Activated CD8-positive, alpha-beta memory T cell treated with anti-CD3 and anti-CD28 coated beads for 36 hours (primary cell): ENCODE measurements at regions not wholly inside any gene's neighbourhood (a gene's known extent, or its start where the extent isn't known, plus 50 kb on each side); places are given as distances from the start of the nearest gene placed in this dataset.

Source experiments
- CTCF ChIA-PET: fragments of 350-600 bp; sonication (Branson Sonifier 250); formaldehyde crosslinking; loops from one replicate; lab custom pipeline; 2021; ENCODE audit warnings: antibody characterized with exemption; lab: Charles Lee
- POLR2A ChIA-PET: fragments of 350-600 bp; sonication (Branson Sonifier 250); formaldehyde crosslinking; loops from one replicate; lab custom pipeline; 2021; ENCODE audit warnings: antibody characterized with exemption; lab: Charles Lee

DNA sequence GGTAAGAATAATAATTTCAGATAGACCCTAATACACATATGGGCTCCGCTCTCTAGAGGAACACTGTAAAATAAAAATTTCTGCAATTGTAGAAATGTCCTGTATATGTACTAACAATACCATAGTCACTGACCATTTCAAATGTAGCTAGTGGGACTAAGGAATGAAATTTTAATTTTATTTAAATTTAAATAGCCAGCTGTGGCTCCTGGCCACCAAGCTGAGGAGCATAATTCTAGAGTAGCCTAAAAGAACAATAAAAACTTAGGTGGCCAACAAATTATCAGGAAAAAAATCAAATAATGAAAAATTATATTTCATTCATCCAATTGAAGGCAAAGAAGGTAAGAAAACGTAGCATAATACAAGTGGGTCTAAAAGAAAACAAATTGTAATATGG is 240.9 kb upstream of the MIR17HG start:
- ChIA-PET CTCF (no interaction called here), POLR2A (no interaction called here)

DNA sequence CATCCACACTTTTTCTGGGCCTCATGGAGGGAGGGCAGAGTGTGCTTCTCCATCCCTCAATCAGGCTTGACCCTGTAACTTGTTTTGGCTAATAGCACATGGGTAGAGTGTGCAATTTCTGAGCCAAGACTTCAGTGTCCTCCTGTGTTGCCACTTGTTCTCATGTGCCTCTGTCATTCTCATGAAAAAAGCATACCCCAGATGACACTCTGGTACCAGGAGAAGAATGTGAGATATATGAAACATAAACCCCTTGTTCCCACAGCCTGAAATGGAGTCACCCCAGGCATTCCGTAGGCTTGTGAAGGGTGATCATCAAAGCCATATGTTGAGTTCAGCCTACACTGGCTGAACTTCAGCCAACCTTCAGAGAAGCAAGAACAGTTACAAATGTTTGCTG is 239.2 kb upstream of the MIR17HG start:
- POLR2A ChIA-PET, result no interaction called here
- CTCF ChIA-PET, result no interaction called here

DNA sequence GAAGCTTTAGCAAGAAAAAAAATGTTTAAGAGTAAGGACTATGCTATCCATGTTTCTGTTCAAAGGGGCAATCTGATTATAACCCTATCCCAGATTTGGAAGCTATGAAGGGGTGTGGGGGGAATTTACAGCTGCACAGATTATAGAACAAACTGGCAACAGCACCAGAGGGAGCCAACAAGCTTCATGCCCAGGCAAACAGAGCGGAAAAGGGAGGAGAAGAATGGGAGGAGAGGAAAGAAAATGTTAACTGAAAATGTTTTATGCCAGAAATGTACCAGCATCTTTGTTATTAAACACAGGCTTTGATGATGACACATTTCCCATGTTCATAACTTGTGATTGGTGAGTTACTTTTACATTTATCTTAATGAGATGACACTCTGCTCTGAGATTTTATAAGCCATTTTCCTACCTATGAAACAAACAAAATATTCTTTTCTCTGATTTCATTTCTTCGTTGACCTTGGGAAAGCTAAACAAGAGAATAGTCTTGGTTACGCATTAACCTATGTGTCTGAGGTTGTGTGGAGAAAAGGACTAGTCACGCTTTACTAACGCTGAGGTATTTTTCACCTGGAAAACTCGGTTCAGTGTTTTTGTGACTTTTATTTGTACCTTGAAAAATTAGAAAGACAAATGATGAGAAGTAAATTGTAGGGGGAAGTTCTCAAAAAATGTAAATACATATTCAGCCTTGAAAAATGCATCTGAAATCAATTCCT is 235.8 kb upstream of the MIR17HG start:
- POLR2A ChIA-PET, result no interaction called here
- CTCF ChIA-PET, result no interaction called here

DNA sequence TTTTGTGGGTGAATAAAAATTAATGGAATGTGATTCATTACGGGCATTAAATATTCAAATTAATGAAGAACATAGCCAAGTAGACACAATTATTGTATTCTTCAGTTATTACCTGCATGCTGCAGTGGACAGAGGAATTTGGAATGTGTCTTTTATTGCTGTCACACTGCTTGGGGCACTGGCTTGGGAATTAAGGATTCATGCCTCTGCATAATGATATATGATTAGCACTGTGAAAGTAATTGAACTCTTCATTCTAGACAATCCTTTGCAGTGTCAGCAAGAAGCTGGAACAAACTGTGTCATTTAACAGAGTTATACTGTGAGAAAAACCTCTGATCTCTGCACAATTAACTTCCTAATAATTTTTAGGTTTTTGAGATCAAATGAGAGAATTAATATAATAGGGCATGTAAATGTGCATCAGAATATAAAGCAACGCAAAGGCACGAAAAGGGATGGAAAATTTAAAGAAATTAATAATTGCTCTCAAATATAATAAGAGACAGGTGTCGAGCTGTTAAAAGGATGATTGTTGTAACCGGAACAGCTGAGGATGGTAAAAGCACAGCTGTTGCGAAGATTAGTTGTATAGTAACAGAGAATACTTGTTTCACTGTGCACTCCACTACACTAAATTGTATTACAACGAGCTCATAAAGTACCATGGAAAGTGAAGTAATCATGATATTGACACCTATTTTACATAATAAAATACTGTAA is 235.1 kb upstream of the MIR17HG start:
- ChIA-PET POLR2A (no interaction called here), CTCF (no interaction called here)

DNA sequence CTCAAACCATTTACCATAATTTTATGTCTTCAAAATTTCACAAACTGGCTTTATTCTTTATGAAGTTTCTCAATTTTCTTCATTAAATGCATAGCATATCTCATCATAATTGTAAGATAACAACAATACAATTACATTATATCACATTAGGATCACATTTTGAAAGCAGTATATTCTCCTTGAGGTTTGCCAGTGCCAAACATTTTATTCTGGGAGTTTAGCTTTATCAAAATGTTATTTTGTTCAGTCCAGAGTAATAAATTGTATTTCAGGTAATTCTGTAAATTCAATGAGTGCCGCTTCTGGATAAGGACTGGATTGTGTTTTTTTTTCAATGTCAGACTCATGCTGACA is 234.6 kb upstream of the MIR17HG start:
- CTCF ChIA-PET, result no interaction called here
- POLR2A ChIA-PET, result no interaction called here

DNA sequence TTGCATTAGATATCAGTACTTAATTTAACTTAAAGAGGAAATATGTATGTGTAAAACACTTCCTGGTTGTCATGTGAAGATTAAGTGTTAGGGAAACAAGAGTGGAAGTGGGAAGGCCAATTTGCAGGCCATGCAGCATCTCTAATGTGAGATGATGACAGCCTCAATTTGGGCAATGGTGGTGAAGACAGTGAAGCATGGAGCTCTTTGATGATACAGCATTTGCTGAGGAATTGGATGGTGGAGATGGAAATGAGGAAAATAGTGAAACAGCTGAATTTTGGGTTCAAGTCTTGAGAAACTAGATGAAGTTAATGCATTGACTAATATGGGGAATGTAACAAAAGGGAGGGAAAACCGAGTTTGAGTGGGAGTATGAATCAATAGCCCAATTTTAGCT is 231.7 kb upstream of the MIR17HG start:
- ChIA-PET POLR2A (no interaction called here), CTCF (interaction anchor here (0.9 kb wide), 1 partner anchor 19 kb away, joined by 4 read pairs; no protein-coding TSS in a partner anchor)

DNA sequence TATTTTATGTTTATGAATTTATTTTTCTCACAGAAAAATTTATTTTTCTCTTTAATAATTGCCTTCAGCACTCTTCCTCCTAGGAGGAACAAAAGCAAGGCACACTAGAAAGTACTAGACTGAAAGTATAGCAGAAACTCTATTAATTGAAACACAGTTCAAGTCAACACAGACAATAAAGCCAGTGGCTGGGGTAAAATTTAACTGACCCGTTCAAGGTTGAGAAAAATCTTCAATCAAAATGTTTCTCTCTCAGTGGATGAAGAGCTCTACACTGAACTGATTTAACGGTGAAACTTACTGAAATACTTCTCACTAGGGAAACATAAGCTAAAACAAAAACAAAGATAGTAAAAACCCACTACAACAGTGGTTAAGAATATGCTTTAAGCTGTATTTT is 230.1 kb upstream of the MIR17HG start:
- ChIA-PET CTCF (no interaction called here), POLR2A (no interaction called here)

DNA sequence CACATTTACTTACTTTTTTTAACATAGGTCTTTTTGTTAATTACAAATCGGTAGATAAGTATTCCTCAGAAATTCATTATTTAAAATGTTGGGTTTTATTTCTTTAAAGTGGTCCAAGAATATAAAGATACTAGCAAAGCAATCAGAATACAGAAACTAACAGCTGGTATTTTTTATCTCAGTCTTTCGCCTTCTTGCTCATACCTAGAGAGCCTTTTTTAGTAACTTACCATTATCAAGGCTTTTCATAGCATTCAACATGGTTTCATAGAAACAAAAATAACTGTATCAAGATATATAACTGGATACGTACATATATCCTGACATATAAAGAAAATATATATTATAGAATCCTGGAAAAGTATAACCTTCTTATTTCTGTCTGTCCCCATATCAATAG is 227.8 kb upstream of the MIR17HG start:
- ChIA-PET POLR2A (no interaction called here), CTCF (no interaction called here)

DNA sequence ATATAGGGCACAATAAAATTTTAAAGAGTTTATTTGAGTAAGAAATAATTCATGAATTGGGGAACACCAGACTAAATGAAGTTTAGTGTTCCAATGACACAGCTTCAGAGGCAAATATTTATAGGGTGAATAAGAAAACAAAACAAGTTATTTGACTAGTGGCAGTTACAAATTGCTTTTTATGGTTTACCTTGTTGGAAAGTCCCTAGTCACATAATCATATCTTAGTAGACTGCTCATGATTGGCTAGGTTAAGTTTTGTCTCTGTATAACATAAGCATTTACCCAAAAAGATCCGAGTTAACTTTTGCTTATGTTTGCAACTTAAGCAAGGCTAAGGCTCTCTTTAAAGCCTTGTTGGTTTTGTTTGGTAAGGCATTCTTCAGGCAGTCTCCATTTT is 224.7 kb upstream of the MIR17HG start:
- CTCF ChIA-PET, result no interaction called here
- POLR2A ChIA-PET, result no interaction called here

DNA sequence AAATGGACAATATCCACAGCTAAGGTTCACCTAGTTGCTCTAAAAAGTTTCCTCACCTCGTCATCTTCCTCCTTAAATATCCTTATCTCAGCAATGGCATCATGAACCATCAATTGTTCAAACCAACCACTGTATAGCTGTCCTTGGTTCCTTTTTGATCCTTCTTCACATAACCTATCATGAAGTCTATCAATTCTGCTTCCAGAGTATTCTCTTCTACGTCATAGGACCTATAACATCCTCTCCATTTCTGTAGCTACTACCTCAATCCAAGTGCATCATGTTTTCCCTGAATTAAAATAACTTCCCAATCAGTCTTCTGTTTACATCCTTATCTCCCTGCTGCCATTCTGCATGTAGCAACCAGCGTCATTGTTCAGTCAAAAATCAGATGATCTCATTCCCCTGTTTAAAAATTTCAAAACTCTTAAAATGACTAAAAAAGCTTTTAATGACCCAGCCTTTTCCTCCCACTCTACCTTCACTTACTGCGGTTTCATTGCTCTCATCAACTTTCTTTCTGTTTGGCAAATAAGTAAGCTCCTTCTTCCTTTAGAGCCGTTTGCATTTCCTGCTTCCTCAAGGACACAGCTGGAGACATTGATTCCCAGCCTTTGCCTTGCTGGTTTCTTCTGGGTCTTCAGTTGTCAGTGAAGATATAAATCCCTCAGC is 223.9 kb upstream of the MIR17HG start:
- CTCF ChIA-PET, result no interaction called here
- POLR2A ChIA-PET, result no interaction called here

DNA sequence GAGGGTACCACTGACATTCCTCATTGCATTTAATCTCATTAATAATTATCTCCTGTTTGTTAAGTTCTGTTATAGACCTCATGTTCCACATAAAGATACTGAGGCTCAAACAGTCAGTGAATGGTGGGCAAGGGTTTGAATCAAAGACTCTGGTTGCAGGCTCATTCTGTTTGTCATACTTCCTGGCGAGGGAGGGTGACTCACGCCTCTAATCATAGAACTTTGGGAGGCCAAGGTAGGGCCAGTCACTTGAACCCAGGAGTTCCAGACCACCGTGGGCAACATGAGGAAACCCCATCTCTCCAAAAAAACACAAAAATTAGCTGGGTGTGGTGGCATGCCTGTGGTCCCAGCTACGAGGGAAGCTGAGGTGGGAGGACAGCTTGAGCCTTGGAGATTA is 220.7 kb upstream of the MIR17HG start:
- ChIA-PET POLR2A (no interaction called here), CTCF (no interaction called here)

DNA sequence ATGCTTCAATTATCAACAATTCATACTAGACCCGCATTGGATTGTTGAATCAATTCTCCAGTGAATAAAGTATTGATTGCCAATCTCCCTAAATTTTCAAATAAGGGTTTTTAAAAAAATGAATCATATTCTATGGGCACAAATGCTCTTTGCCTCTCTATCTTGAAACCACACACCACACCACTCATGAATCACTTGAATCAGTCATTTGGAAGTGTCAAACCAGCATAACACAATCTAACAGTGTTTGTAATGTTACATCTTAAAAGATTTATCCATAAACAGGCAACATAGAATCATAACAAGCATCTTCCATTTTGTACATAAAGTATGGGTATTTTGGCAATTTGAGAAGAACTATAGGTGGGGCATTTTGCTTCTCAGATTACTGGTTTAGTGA is 219.5 kb upstream of the MIR17HG start:
- POLR2A ChIA-PET, result no interaction called here
- CTCF ChIA-PET, result no interaction called here

DNA sequence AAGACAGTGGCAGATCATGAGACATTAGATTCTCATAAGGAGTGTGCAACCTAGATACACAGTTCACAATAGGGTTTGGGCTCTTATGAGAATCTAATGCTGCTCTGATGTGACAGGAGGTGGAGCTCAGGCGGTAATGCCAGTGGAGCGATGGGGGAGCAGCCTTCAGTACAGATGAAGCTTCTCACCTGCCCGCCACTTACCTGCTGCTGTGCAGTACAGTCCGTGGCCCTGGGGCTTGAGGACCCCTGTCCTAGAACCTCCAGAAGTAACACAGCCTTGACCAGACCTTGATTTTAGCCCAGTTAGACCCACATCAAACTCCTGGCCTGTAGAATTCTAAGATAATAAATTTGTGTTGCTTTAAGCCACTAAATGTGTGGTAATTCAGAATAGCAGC is 215.1 kb upstream of the MIR17HG start:
- ChIA-PET CTCF (no interaction called here), POLR2A (no interaction called here)

DNA sequence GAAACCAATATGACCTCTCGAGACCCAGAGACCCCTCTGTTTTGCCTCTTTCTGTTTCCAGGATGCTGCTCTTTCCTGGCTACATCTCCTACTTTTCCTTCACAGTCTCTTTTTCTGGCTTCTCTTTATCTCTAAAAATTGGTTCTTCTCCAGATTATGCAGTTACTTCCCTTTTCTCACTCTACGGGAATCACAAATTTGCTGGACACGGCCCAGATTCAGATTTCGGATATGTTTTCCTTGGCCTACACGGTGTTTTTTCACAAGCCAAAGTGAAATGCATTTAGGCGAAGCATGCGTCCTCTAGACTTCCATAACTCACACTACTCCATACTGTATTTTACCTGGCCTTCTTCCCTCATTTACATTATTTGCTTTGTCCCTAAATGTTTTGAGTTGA is 214.7 kb upstream of the MIR17HG start:
- POLR2A ChIA-PET, result no interaction called here

DNA sequence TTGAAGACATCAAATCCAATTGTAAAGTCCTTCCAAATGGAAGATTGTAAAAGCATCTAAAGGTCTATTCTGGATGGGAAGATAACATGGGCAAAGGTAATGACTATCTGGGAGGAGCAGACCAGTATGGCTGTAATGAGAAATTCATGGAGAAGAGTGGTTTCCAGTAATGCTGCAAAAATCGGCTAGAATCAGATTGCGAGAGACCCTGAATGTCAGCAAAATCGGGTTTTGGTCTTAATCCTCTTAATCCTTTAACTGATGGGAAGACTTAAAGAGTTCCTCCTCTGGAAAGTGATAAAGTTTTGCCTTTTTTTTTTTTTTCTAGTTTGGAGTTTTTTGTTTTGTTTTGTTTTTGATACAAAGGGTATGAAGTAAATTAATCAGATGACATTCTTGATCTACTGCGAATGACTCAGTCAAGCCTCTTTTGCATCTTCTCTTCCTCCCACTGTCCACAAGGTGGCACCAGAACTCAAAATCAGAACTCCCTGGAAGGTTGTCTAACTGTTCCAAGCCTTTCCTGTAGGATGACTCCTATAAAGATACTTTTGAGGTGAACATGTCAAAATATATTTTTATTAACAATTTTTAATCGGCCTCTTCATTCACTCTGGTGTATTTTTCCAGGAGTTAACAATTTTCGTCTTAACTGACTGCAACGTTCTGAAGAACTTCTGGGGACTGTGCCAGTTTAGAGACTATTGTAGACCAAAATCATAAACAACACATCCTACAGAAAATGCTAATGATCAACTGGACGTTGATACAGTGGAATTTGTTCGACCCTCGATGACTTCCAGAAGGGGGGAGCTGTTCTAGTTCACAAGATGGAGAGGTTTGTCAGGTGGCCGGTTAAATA is 213.3 kb upstream of the MIR17HG start:
- POLR2A ChIA-PET, result no interaction called here
- CTCF ChIA-PET, result no interaction called here

More for the DNA sequence above, 214.7 kb upstream of the MIR17HG start:
- CTCF ChIA-PET, result no interaction called here

DNA sequence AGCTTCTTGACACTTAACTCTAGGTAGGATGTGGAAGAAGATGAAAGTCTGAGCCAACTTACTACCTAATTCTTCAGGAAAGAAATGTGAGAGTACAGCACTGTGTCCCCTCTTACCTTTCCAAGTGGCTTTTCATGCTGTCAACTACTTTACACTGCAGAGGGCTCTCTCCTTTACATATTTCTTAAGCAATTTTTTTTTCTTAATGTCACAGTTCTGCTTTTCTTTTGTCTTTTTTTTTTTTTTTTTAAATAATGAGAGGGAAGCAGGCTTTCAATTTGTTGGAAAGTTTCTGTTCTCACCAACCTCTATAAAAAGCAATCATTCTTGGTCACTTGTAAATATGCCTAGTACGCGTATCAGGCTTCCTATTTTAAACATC is 212.7 kb upstream of the MIR17HG start:
- CTCF ChIA-PET, result no interaction called here
- POLR2A ChIA-PET, result no interaction called here

DNA sequence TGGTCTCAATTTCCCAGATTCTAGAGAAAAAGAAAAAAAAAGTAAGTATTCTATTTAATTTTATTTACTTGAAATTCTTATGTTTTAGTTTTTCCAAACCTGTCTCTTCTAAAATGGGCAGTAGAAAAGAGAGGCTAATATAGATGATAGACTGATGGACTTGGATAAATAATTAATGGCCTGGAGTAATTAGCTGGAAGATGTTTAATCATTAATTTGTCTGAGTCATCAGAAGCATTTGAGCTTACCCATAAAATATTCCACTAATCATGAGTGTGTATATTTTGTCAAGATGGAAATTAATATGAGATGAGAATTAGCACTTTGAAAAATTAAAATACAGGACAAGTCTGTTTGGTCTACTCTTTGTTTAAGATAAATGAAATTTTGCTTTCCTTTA is 212.1 kb upstream of the MIR17HG start:
- POLR2A ChIA-PET, result no interaction called here
- CTCF ChIA-PET, result no interaction called here

DNA sequence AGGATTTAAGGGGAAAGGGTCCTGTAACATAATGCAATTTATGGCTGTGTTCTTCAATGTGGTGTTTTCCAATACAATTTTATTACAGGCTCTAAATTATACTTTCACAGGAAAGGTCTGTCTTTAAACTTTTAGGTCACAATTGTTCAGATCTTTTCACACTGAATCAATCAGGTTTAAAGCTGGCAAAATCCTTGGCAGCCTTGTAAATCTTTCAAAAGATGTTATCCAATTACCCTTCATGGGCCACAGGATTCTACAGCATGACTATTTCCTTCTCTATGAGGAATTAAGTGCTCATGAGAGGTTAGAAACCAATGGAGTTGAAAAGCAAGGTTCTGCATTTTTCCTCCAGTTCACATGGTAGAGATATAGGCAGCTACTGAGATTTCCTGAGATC is 211.5 kb upstream of the MIR17HG start:
- POLR2A ChIA-PET, result no interaction called here
- CTCF ChIA-PET, result no interaction called here

DNA sequence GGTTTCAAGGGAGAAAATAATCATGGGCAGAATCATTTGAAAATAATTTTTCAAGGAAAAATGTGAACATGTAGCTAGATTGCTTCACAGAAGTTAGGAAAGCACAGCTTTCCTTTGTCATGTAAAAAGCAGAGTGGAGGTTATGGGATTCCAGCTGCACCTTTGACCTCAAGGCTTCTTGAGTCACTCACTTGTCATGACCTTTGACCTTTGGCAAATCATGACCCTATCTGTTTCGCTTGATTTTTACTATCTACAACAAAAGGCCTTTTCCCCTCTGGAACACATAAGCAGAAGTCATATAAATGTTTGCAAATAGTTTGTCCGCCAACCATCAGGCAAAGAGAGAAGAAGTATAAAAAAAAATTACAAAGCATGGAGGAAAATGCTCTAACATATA is 210.7 kb upstream of the MIR17HG start:
- ChIA-PET POLR2A (no interaction called here), CTCF (no interaction called here)

DNA sequence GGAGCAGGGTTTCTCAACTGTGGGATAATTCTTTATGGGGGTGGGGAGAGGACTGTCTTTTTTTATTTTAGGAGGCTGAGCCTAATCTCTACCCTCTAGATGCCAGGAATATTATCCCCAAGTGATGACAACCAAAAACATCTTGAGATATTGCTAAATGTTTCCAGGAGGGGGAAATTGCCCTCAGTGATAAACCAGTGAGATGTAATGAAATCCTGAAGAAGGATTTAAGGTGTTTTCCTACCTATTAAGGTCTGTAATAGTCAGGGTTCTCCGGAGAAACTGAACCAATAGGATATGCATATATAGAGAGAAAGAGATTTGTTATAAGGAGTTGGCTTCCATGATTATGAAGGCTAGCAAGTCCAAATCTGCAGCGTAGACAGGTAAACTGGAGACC is 208.3 kb upstream of the MIR17HG start:
- POLR2A ChIA-PET, result no interaction called here
- CTCF ChIA-PET, result no interaction called here
